Mucosa of stomach (tissue), 1 donor: ENCODE measurements at regions not wholly inside any gene's neighbourhood (a gene's known extent, or its start where the extent isn't known, plus 50 kb on each side); places are given as distances from the start of the nearest gene placed in this dataset.

ENCODE experiments used
- H3K27me3 ChIP-seq: one replicate; pipeline ENCODE4 v1.7.0; 2013; ENCODE audit warnings: mild to moderate bottlenecking, low read length; ENCODE audit not compliant: control insufficient read depth, insufficient read depth
- H3K36me3 ChIP-seq: one replicate; pipeline ENCODE4 v1.7.0; 2013; ENCODE audit warnings: low read length; ENCODE audit not compliant: control insufficient read depth, insufficient read depth
- H3K4me1 ChIP-seq: one replicate; pipeline ENCODE4 v1.7.0; 2013; ENCODE audit warnings: mild to moderate bottlenecking, low read length; ENCODE audit not compliant: control insufficient read depth, insufficient read depth
- H3K4me3 ChIP-seq: one replicate; pipeline ENCODE4 v1.7.0; 2013; ENCODE audit warnings: low read length
- H3K9ac ChIP-seq: one replicate; pipeline ENCODE4 v1.7.0; 2013; ENCODE audit warnings: mild to moderate bottlenecking, low read length, moderate library complexity
- H3K9me3 ChIP-seq: one replicate; pipeline ENCODE4 v1.7.0; 2013; ENCODE audit warnings: mild to moderate bottlenecking, low read length, moderate library complexity; ENCODE audit not compliant: control insufficient read depth
- donor health status: Pancreatic carcinoma.

DNA sequence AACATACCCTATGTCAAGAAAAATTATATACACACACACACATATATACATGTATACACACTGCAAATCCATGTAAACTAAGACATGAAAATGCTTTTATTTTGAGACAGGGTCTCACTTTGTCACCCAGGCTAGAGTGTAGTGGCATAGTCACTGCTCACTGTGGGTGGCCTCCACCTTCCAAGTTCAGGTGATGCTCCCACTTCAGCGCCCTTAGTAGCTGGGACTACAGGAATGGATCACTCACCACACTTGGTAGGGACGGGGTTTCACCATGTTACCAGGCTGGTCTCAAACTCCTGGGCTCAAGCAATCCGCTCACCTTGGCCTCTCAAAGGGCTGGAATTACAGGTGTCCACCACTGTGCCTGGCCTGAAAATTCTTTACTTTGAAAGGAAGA is 617.6 kb downstream of the NYAP2 start:
- no peaks in the 10 kb centered on the region for H3K9me3 ChIP-seq
- no peaks in the 10 kb centered on the region for H3K36me3 ChIP-seq
- H3K9ac ChIP-seq, result no peak overlapping the region
- H3K4me3 ChIP-seq, result no peak overlapping the region
- H3K4me1 ChIP-seq, result no peaks in the 10 kb centered on the region
- no peaks in the 10 kb centered on the region for H3K27me3 ChIP-seq

DNA sequence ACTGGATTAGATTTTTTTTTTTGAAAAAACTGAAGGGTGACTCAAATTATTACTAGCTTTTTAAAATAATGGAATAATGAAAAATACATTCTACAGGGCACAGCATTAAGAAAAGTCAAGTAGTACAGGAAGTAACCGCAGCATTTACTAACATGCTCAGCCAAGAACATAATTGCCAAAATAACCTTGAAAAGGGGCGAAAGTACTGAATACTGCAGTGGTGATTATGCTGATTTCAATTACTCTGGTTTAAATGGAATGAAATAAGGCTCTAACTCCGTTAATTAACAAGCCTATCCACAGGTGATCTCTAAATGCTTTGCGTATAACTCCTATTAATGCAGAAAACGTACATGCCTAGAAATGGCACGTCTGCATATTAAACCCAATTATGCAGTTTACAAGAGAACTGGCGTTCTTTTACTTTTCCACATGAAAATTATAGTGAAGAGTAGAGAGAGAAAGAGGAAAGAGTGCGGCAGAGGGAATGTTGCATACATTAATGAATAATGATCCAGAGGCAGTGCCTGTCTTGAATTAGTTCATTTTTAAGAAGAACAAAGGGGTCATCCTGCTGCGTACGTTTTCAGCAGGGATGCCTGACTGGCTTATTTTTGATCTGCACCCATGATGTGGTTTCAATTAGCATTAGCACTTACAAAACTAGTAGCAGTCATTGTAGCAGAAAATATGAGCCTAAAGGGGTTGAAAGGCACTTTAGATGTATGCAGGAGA is 612.4 kb downstream of the NYAP2 start:
- no peaks in the 10 kb centered on the region for H3K9me3 ChIP-seq
- no peaks in the 10 kb centered on the region for H3K4me1 ChIP-seq
- no peaks in the 10 kb centered on the region for H3K36me3 ChIP-seq
- no peak overlapping the region for H3K4me3 ChIP-seq
- H3K27me3 ChIP-seq, result no peaks in the 10 kb centered on the region
- H3K9ac ChIP-seq, result no peak overlapping the region

DNA sequence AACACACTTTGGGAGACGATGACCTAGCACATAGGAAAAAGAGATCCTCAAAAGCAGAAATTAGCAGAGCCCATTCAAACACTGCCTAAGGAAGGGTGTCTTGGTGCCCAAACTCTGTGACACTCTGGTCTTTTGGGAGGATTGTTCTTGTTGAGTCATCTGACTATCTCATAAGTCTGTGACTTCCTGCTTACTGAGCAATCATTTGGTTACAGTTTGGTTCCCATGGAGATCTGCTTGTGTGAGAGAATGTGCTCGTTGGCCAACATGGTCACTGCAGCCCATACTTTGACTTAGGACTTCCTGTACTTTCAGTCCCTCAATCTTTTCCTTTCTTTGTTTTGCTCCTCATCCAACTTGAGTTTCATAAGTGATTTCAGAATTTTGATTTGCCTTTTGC is 602.9 kb downstream of the NYAP2 start:
- no peaks in the 10 kb centered on the region for H3K9me3 ChIP-seq
- H3K4me1 ChIP-seq, result no peaks in the 10 kb centered on the region
- H3K4me3 ChIP-seq, result no peak overlapping the region
- no peak overlapping the region for H3K9ac ChIP-seq
- H3K36me3 ChIP-seq, result no peaks in the 10 kb centered on the region
- H3K27me3 ChIP-seq, result no peaks in the 10 kb centered on the region

DNA sequence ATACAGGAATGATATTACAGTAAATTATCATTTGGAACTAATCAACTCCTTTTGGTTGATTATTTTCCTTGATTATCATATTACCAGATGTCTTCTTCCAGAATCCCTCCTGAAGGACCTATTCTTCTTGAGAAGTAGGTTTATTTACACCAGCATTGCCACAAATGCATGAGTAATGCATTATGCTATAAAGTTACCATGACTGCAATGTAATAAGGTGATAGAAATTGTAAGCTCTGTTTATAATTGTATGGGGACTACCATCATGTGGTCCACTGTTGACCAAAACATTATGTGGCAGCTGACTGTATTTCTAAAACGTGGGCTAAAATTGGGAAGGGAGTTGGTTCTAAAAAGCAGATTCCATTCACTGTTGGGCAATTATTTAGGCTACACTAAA is 602.2 kb downstream of the NYAP2 start:
- Histone ChIP-seq H3K4me1 (no peaks in the 10 kb centered on the region), H3K9ac (no peak overlapping the region), H3K9me3 (no peaks in the 10 kb centered on the region), H3K27me3 (no peaks in the 10 kb centered on the region), H3K36me3 (no peaks in the 10 kb centered on the region), H3K4me3 (no peak overlapping the region)

- Histone ChIP-seq H3K4me1 (no peaks in the 10 kb centered on the region), H3K4me3 (no peak overlapping the region), H3K9ac (no peak overlapping the region), H3K27me3 (no peaks in the 10 kb centered on the region), H3K36me3 (no peaks in the 10 kb centered on the region), H3K9me3 (no peaks in the 10 kb centered on the region)
Measured at GRCh38 chr2:225999692-226000091, 600.2 kb downstream of the NYAP2 start.

GRCh38 chr2:225998653-225999052 is 599.1 kb downstream of the NYAP2 start:
- Histone ChIP-seq H3K27me3 (no peaks in the 10 kb centered on the region), H3K9me3 (no peaks in the 10 kb centered on the region), H3K9ac (no peak overlapping the region), H3K4me1 (no peaks in the 10 kb centered on the region), H3K4me3 (no peak overlapping the region), H3K36me3 (no peaks in the 10 kb centered on the region)

DNA sequence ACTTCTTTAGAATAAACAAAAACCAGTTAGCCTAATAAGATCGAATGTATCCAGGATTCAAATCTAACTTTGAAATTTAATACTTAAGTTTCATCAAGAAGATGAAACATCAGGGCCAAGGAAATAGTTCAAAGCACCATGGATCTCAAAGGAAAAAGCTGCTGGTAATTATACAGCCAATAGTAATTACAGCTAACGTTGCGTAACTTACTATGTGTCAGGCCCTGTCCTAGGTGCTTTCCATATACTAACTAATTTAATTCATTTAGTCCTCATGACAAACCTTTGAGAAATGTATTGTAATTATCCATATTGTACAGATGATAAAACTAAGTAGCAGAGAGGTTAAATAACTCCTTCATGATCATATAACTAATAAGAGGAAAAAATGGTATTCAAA is 598.6 kb downstream of the NYAP2 start:
- Histone ChIP-seq H3K4me3 (no peak overlapping the region), H3K27me3 (no peaks in the 10 kb centered on the region), H3K9ac (no peak overlapping the region), H3K4me1 (no peaks in the 10 kb centered on the region), H3K9me3 (no peaks in the 10 kb centered on the region), H3K36me3 (no peaks in the 10 kb centered on the region)

GRCh38 chr2:225996462-225996828 is 596.9 kb downstream of the NYAP2 start:
- Histone ChIP-seq H3K4me1 (no peaks in the 10 kb centered on the region), H3K9me3 (no peaks in the 10 kb centered on the region), H3K9ac (no peak overlapping the region), H3K27me3 (no peaks in the 10 kb centered on the region), H3K4me3 (no peak overlapping the region), H3K36me3 (no peaks in the 10 kb centered on the region)

DNA sequence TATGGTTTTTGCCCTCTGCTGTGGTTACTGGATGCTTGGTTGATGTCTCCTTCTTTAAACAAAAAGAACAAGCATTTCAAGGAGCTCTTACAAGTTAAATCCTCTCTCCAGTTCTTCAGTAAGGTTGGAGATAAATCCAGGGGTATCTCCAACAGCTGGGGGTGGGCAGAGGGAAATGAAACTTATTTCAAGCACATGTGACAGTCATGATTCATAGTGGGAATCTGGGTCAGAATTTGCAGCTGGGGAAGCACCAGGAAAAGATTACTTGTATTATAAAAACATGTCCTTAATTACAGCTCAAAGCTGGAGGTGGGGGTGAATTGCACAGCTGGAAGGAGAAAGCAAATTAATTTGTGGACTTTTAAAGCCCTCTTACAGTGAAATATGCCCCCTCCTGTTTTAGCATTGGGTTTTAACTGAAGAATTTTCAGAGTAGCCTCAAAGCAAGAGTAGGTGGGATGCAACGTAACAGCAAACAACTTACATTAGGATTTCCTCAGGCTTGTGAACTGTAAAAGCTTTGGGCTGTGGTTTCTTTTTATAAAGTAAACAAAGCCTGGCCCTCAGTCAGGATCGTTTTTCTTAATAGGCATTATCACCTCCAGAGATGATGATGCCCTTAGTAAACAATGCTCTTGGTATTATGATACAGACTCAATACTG is 596.4 kb downstream of the NYAP2 start:
- no peak overlapping the region for H3K4me3 ChIP-seq
- H3K36me3 ChIP-seq, result no peaks in the 10 kb centered on the region
- H3K9me3 ChIP-seq, result no peaks in the 10 kb centered on the region
- H3K4me1 ChIP-seq, result no peaks in the 10 kb centered on the region
- no peak overlapping the region for H3K9ac ChIP-seq
- H3K27me3 ChIP-seq, result no peaks in the 10 kb centered on the region

- Histone ChIP-seq H3K36me3 (no peaks in the 10 kb centered on the region), H3K27me3 (no peaks in the 10 kb centered on the region), H3K9ac (no peak overlapping the region), H3K9me3 (no peaks in the 10 kb centered on the region), H3K4me1 (no peaks in the 10 kb centered on the region), H3K4me3 (no peak overlapping the region)
Measured at GRCh38 chr2:225994748-225995405, 595.4 kb downstream of the NYAP2 start.

GRCh38 chr2:225993430-225993829 is 593.9 kb downstream of the NYAP2 start:
- Histone ChIP-seq H3K9me3 (no peaks in the 10 kb centered on the region), H3K4me1 (no peaks in the 10 kb centered on the region), H3K4me3 (no peak overlapping the region), H3K9ac (no peak overlapping the region), H3K27me3 (no peaks in the 10 kb centered on the region), H3K36me3 (no peaks in the 10 kb centered on the region)

DNA sequence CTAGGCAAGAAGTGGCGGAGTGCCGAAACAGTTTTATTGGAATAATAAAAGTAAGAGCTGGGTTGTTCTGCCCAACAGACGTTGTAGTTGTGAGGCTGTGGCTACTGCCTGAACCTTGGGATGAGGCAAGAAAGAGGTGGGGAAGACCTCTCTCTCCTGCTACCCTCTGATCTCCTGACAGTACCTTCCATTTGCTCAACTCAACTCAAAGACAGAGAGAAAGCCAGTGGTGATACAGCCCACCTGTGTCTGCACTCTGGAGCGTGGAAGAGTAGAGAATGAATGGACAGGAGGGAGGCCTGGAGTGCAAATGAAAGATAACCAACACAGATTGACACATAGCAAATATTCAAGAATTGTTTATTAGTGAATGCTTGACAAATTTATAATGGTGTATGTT is 590.3 kb downstream of the NYAP2 start:
- no peaks in the 10 kb centered on the region for H3K4me1 ChIP-seq

More for the DNA sequence above, 590.3 kb downstream of the NYAP2 start:
- no peak overlapping the region for H3K9ac ChIP-seq
- H3K9me3 ChIP-seq, result no peaks in the 10 kb centered on the region
- H3K36me3 ChIP-seq, result no peaks in the 10 kb centered on the region
- H3K4me3 ChIP-seq, result no peak overlapping the region
- H3K27me3 ChIP-seq, result no peaks in the 10 kb centered on the region
